ENCODE measurements at regions not wholly inside any gene's neighbourhood (a gene's known extent, or its start where the extent isn't known, plus 50 kb on each side); places are given as distances from the start of the nearest gene placed in this dataset.

GRCh38 chr4:19992471-19993093 is 259.1 kb upstream of the SLIT2 start:
- no peak for DNase-seq (ENCODE audit: low read depth)

- no peak for DNase-seq (ENCODE audit: low read depth)
Observed at GRCh38 chr4:19987746-19988145, 264.0 kb upstream of the SLIT2 start.

- DNase-seq (ENCODE audit: low read depth) = no peak
Observed at GRCh38 chr4:19983072-19983471, 268.6 kb upstream of the SLIT2 start.

- DNase-seq (ENCODE audit: low read depth) = no peak
Observed at GRCh38 chr4:19982556-19982955, 269.1 kb upstream of the SLIT2 start.

- no peak for DNase-seq (ENCODE audit: low read depth)
Observed at GRCh38 chr4:19971829-19972228, 279.9 kb upstream of the SLIT2 start.

GRCh38 chr4:19969492-19969891 is 282.2 kb upstream of the SLIT2 start:
- no peak for DNase-seq (ENCODE audit: low read depth)

GRCh38 chr4:19961091-19961490 is 290.6 kb upstream of the SLIT2 start:
- no peak for DNase-seq (ENCODE audit: low read depth)

- DNase-seq (ENCODE audit: low read depth) = no peak
Observed at GRCh38 chr4:19958848-19959247, 292.9 kb upstream of the SLIT2 start.

GRCh38 chr4:19947349-19947748 is 304.4 kb upstream of the SLIT2 start:
- no peak for DNase-seq (ENCODE audit: low read depth)

- DNase-seq (ENCODE audit: low read depth) = no peak
Observed at GRCh38 chr4:19945979-19946380, 305.7 kb upstream of the SLIT2 start.

- DNase-seq (ENCODE audit: low read depth) = no peak
Observed at GRCh38 chr4:19945501-19945900, 306.2 kb upstream of the SLIT2 start.

GRCh38 chr4:19944806-19945205 is 306.9 kb upstream of the SLIT2 start:
- no peak for DNase-seq (ENCODE audit: low read depth)

GRCh38 chr4:19944251-19944650 is 307.5 kb upstream of the SLIT2 start:
- DNase-seq (ENCODE audit: low read depth) = no peak

- no peak for DNase-seq (ENCODE audit: low read depth)
Observed at GRCh38 chr4:19941434-19941833, 310.3 kb upstream of the SLIT2 start.

- DNase-seq (ENCODE audit: low read depth) = no peak
Observed at GRCh38 chr4:19940861-19941260, 310.8 kb upstream of the SLIT2 start.

GRCh38 chr4:19936476-19936875 is 315.2 kb upstream of the SLIT2 start:
- no peak for DNase-seq (ENCODE audit: low read depth)

GRCh38 chr4:19930742-19931141 is 321.0 kb upstream of the SLIT2 start:
- DNase-seq (ENCODE audit: low read depth) = no peak

GRCh38 chr4:19927381-19927780 is 324.3 kb upstream of the SLIT2 start:
- DNase-seq (ENCODE audit: low read depth) = no peak

GRCh38 chr4:19925516-19925915 is 326.2 kb upstream of the SLIT2 start:
- DNase-seq (ENCODE audit: low read depth) = no peak

- no peak for DNase-seq (ENCODE audit: low read depth)
Observed at GRCh38 chr4:19924761-19925160, 326.9 kb upstream of the SLIT2 start.

- DNase-seq (ENCODE audit: low read depth) = no peak
Observed at GRCh38 chr4:19915276-19915675, 336.4 kb upstream of the SLIT2 start.

GRCh38 chr4:19913650-19914049 is 338.1 kb upstream of the SLIT2 start:
- DNase-seq (ENCODE audit: low read depth) = no peak

GRCh38 chr4:19910861-19911525 is 340.7 kb upstream of the SLIT2 start:
- DNase-seq (ENCODE audit: low read depth) = no peak

GRCh38 chr4:19905024-19905423 is 346.7 kb upstream of the SLIT2 start:
- no peak for DNase-seq (ENCODE audit: low read depth)

Data from stimulated activated CD8-positive, alpha-beta memory T cell treated with anti-CD3 and anti-CD28 coated beads, Interleukin-4, amount 100 ng/mL, for 24 hours (primary cell).